ENCODE measurements at regions not wholly inside any gene's neighbourhood (a gene's known extent, or its start where the extent isn't known, plus 50 kb on each side); places are given as distances from the start of the nearest gene placed in this dataset.
"Not testable (repeated sequence)": the region's sequence is repeated elsewhere in the genome, so short reads cannot be mapped to it uniquely, and the experiment has no call there.

GRCh38 chr14:34094384-34094783 lies 143.5 kb upstream of the EGLN3 start:
- DNase-seq = no peak

GRCh38 chr14:34093883-34094282 lies 143.0 kb upstream of the EGLN3 start:
- DNase-seq = no peak

- DNase-seq = no peak
Measured at GRCh38 chr14:34090451-34090850, 139.6 kb upstream of the EGLN3 start.

GRCh38 chr14:34088914-34089313 lies 138.0 kb upstream of the EGLN3 start:
- no peak for DNase-seq

- no peak for DNase-seq
Measured at GRCh38 chr14:34087571-34087970, 136.7 kb upstream of the EGLN3 start.

- DNase-seq = no peak
Measured at GRCh38 chr14:34086223-34086757, 135.4 kb upstream of the EGLN3 start.

- no peak for DNase-seq
Measured at GRCh38 chr14:34085695-34086094, 134.8 kb upstream of the EGLN3 start.

GRCh38 chr14:34081576-34082136 lies 130.8 kb upstream of the EGLN3 start:
- no peak for DNase-seq

GRCh38 chr14:34081101-34081575 lies 130.3 kb upstream of the EGLN3 start:
- no peak for DNase-seq

GRCh38 chr14:34079643-34080042 lies 128.8 kb upstream of the EGLN3 start:
- DNase-seq = not testable (repeated sequence)

- DNase-seq = no peak
Measured at GRCh38 chr14:34078117-34078743, 127.4 kb upstream of the EGLN3 start.

GRCh38 chr14:34075826-34076225 lies 125.0 kb upstream of the EGLN3 start:
- no peak for DNase-seq

- DNase-seq = no peak
Measured at GRCh38 chr14:34075042-34075744, 124.3 kb upstream of the EGLN3 start.

- DNase-seq = no peak
Measured at GRCh38 chr14:34072921-34073320, 122.0 kb upstream of the EGLN3 start.

- no peak for DNase-seq
Measured at GRCh38 chr14:34072401-34072800, 121.5 kb upstream of the EGLN3 start.

- DNase-seq = no peak
Measured at GRCh38 chr14:34070917-34071407, 120.1 kb upstream of the EGLN3 start.

- no peak for DNase-seq
Measured at GRCh38 chr14:34069854-34070582, 119.1 kb upstream of the EGLN3 start.

GRCh38 chr14:34067587-34067986 lies 116.7 kb upstream of the EGLN3 start:
- DNase-seq = no peak

GRCh38 chr14:34065690-34066391 lies 115.0 kb upstream of the EGLN3 start:
- DNase-seq = no peak

- no peak for DNase-seq
Measured at GRCh38 chr14:34065236-34065635, 114.4 kb upstream of the EGLN3 start.

- DNase-seq = peak; percentile 83
Measured at GRCh38 chr14:34064349-34064748, 113.5 kb upstream of the EGLN3 start.
